ENCODE measurements at regions not wholly inside any gene's neighbourhood (a gene's known extent, or its start where the extent isn't known, plus 50 kb on each side); places are given as distances from the start of the nearest gene placed in this dataset.

DNA sequence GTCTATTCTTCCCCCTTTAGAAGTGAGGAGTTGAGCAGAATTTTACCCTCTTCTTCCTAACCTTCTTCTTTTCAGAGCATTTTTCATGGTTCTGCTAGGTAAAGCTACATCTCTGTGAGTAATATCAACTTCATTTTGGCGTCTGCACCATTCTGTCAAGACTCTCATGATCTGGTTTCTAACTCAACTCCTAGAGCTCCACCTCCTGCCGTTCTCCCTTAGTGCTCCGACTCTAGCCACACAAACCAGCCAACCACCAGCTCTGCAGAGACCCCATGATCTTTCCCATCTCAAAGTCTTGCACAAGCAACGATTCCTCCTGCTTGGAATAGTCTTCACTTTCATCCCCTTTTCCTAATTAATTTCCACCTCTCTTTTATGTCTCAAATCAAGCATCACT lies 193.9 kb upstream of the TMC3 start:
- TF ChIP-seq, protein P1, sequence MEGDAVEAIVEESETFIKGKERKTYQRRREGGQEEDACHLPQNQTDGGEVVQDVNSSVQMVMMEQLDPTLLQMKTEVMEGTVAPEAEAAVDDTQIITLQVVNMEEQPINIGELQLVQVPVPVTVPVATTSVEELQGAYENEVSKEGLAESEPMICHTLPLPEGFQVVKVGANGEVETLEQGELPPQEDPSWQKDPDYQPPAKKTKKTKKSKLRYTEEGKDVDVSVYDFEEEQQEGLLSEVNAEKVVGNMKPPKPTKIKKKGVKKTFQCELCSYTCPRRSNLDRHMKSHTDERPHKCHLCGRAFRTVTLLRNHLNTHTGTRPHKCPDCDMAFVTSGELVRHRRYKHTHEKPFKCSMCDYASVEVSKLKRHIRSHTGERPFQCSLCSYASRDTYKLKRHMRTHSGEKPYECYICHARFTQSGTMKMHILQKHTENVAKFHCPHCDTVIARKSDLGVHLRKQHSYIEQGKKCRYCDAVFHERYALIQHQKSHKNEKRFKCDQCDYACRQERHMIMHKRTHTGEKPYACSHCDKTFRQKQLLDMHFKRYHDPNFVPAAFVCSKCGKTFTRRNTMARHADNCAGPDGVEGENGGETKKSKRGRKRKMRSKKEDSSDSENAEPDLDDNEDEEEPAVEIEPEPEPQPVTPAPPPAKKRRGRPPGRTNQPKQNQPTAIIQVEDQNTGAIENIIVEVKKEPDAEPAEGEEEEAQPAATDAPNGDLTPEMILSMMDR (IDR thresholded peaks at IDR 0.05), result no peak
- no peak for TF ChIP-seq ZFX (IDR thresholded peaks at IDR 0.05; ENCODE audit: borderline replicate concordance)
